ENCODE measurements at regions not wholly inside any gene's neighbourhood (a gene's known extent, or its start where the extent isn't known, plus 50 kb on each side); places are given as distances from the start of the nearest gene placed in this dataset.

DNA sequence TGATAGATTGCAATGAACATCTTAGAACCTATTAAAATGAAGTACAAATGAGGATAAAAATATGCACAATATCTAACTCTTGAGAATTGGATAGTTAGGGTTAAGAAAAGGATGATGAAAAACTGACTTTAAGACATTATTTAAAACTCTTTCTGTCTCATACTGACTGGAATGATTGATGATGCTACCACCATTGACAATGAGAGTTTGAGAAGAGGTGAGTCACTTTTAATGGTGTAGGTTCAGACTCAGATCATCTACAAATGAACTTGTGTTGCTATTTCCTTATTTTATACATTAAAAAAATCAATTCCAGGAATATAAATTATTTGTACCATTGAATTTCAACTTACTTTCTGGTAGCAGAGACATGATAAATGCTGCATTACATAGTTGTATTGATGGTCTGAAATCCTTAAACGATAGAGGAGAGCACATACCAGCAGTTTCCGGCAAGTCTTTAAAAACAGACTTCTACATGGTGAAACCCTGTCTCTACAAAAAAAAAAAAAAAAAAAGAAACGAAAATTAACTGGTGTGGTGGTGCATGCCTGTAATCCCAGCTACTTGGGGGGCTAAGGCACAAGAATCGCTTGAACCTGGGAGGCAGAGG lies 409.0 kb downstream of the OTOL1 start:
- TF ChIP-seq, protein P1, sequence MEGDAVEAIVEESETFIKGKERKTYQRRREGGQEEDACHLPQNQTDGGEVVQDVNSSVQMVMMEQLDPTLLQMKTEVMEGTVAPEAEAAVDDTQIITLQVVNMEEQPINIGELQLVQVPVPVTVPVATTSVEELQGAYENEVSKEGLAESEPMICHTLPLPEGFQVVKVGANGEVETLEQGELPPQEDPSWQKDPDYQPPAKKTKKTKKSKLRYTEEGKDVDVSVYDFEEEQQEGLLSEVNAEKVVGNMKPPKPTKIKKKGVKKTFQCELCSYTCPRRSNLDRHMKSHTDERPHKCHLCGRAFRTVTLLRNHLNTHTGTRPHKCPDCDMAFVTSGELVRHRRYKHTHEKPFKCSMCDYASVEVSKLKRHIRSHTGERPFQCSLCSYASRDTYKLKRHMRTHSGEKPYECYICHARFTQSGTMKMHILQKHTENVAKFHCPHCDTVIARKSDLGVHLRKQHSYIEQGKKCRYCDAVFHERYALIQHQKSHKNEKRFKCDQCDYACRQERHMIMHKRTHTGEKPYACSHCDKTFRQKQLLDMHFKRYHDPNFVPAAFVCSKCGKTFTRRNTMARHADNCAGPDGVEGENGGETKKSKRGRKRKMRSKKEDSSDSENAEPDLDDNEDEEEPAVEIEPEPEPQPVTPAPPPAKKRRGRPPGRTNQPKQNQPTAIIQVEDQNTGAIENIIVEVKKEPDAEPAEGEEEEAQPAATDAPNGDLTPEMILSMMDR (IDR thresholded peaks at IDR 0.05; ENCODE audit: insufficient read depth, low read length), result no peak
- no peak for DNase-seq (ENCODE audit: low read depth)
- no peak overlapping the region for H3K4me3 ChIP-seq (ENCODE audit: low read depth, low read length)

DNA sequence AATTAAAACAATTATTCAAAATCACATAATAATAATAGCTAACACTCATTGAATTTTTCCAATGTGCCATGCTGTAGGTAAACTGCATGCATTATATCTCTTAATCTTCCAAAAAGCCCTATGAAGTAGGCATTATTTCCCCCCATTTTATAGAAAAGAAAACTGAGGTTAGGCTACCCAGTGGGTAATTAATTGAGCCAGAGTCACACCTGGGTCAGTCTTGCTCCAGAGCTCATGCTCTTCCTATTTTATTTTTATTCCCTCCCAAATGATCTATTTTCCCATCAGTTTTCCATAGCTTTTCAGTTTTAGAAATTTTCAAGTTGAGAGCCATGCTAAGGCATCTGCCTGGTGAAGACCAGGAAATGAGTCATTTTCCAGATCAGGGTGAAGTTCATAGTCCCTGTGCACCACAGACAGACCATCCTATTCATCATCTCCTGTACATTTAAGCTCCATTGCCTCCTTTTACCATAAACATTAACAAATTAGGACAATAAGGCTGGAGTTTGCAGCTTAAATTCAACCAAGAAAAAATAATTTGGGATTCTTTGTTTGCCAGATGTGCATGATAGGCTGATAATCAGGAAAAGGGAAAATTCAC lies 417.3 kb downstream of the OTOL1 start:
- TF ChIP-seq, protein P1 (IDR thresholded peaks at IDR 0.05; ENCODE audit: insufficient read depth, low read length), result no peak
- peak; percentile 47 for DNase-seq (ENCODE audit: low read depth)

DNA sequence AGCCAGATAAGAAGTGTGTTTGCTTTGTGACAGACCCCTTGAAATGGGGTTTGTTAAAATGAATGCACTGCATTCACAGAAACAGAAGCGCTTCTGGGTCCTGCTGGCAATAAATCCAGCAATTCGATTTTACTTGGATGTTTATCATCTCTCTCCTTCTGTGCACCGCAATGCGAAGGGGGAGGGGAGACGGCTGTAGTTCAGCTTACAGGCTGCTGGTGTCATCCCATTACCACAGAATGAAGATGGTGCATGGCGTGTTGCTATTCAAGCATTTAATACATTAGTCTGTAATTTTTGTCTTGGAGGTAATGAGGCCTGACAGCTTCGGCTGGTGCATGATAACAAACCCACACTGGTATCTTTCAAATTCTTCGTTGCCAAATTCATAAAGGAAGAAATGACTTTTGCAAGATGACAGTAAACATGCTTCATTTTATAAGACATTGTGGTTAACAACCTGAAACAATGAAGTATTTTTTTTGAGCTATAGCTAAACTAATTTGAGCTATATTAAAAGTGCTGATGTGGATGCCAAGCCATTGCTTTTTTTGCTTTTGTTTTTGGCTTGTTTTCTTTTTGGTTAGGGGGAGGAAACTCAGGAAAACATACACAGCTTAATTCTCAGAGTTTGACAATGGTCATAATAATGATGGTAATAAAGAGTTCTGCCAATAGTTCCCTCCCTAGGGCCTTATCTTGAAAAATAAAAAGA lies 418.3 kb downstream of the OTOL1 start:
- TF ChIP-seq, protein P1 (IDR thresholded peaks at IDR 0.05; ENCODE audit: insufficient read depth, low read length), result peak; percentile 64
- peak; percentile 63 for DNase-seq (ENCODE audit: low read depth)
- no peak overlapping the region for H3K4me3 ChIP-seq (ENCODE audit: low read depth, low read length)

More for the DNA sequence above, 417.3 kb downstream of the OTOL1 start:
- H3K4me3 ChIP-seq (ENCODE audit: low read depth, low read length), result no peak overlapping the region

DNA sequence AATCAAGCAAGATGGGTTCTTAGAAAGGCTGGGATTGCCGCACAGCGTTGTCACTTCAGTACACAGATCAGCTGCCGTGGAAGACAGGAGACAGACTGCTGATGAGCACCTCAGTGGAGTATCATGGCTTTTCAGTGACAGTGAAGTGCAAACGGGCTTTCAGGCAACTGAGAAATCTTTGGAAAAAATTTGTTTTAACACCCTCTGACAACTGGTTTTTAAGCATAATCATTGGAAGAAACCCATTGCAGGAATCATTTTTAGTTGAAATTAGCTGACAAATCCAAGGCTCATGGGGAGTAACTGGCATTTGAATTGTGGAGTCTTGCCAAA lies 418.8 kb downstream of the OTOL1 start:
- H3K4me3 ChIP-seq (ENCODE audit: low read depth, low read length), result no peak overlapping the region
- DNase-seq (ENCODE audit: low read depth), result no peak
- TF ChIP-seq, protein P1 (IDR thresholded peaks at IDR 0.05; ENCODE audit: insufficient read depth, low read length), result no peak

DNA sequence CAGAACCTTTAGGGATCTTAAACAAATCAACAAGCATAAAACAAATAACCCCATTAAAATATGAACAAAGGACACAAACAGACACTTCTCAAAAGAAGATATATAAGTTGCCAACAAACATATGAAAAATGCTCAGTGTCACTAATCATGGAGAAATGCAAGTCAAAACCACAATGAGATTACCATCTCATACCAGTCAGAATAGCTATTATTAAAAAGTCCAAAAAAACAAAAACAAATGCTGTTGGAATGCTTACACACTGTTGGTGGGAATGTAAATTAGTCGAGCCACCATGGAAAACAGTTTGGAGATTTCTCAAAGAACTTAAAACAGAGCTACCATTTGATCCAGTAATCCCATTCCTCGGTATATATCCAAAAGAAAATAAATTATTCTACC lies 423.6 kb downstream of the OTOL1 start:
- no peak for DNase-seq (ENCODE audit: low read depth)
- H3K4me3 ChIP-seq (ENCODE audit: low read depth, low read length), result no peak overlapping the region

DNA sequence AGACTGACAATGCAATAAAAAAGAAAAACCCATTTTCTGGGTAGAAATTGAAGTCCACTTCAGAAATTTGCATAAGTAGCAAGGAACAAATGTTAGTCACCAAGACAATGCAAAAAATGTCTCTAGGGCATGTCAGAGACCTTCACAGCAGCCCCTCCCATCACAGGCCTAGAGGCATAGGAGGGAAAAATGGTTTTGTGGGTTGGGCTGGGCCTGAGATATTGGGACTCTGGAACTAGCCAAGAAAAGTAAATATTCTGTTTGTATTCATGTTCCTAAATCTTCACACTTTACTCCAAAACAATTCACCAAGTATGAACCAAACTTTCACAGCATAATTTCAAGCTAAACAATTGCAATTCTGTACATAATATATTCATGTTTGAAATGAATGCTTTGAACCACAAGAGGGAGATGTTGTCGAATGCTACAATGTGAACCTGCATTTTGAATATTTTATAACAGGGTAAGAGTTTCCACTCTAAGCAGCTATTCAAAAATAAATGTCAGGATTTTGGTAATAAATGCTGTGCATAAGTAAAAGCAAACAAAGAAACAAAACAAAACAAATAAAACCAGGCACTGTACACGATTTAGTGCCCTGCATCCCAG lies 429.2 kb downstream of the OTOL1 start:
- DNase-seq (ENCODE audit: low read depth), result no peak
- TF ChIP-seq, protein P1 (IDR thresholded peaks at IDR 0.05; ENCODE audit: insufficient read depth, low read length), result no peak
- H3K4me3 ChIP-seq (ENCODE audit: low read depth, low read length), result no peak overlapping the region

More for the DNA sequence above, 423.6 kb downstream of the OTOL1 start:
- TF ChIP-seq, protein P1 (IDR thresholded peaks at IDR 0.05; ENCODE audit: insufficient read depth, low read length), result no peak

All from fibroblast of the aortic adventitia (primary cell).